PC-9 (cell line): ENCODE measurements at regions not wholly inside any gene's neighbourhood (a gene's known extent, or its start where the extent isn't known, plus 50 kb on each side); places are given as distances from the start of the nearest gene placed in this dataset.

Experiments
- BruUV-seq: library from RNA; stranded (reverse); fragments of 400-500 nt; replicated peaks from 2 replicates; lab custom pipeline; 2021; lab: Mats Ljungman, UMichigan
- CTCF ChIA-PET: fragments of 300-600 bp; sonication (Branson Sonifier 250); formaldehyde crosslinking; loops from one replicate; lab custom pipeline; 2022; ENCODE audit warnings: antibody characterized with exemption; lab: Charles Lee
- POLR2A ChIA-PET: fragments of 300-600 bp; sonication (Branson Sonifier 250); formaldehyde crosslinking; loops from one replicate; lab custom pipeline; 2022; ENCODE audit warnings: antibody characterized with exemption; ENCODE audit not compliant: unreplicated experiment; lab: Charles Lee
- DNase-seq, 2 experiments: peaks; one replicate each; pipeline versions ENCODE4 v3.0.0 to v3.0.0-alpha.2; 2015 to 2022; ENCODE audit warnings: mixed read lengths in 1 of 2
- H2AFZ ChIP-seq: fragments of 200-600 bp; sonication (generic); 2 replicates; pipeline ENCODE4 v1.8.1; 2017; ENCODE audit warnings: antibody characterized with exemption
- H3F3A ChIP-seq: fragments of 200-600 bp; sonication (generic); 2 replicates; pipeline ENCODE4 v1.8.1; 2017; ENCODE audit warnings: antibody characterized with exemption, mild to moderate bottlenecking, low read depth; ENCODE audit not compliant: insufficient read depth
- H3K27ac ChIP-seq: fragments of 200-600 bp; sonication (generic); 2 replicates; pipeline ENCODE4 v1.6.1; 2016; ENCODE audit warnings: mixed run types
- H3K27me3 ChIP-seq: fragments of 200-600 bp; sonication (generic); 2 replicates; pipeline ENCODE4 v1.6.1; 2016; ENCODE audit warnings: low read depth, mixed run types; ENCODE audit not compliant: insufficient read depth
- H3K36me3 ChIP-seq: fragments of 200-600 bp; sonication (generic); 2 replicates; pipeline ENCODE4 v1.6.1; 2016; ENCODE audit warnings: low read depth, mixed run types
- H3K4me1 ChIP-seq: fragments of 200-600 bp; sonication (generic); replicated peaks from 2 replicates; pipeline ENCODE4 v1.6.1; 2016; ENCODE audit warnings: mixed run types; ENCODE audit not compliant: insufficient read depth
- H3K4me2 ChIP-seq: fragments of 200-600 bp; sonication (generic); 2 replicates; pipeline ENCODE4 v1.6.1; 2017; ENCODE audit warnings: mixed run types
- H3K4me3 ChIP-seq: fragments of 200-600 bp; sonication (generic); 2 replicates; pipeline ENCODE4 v1.6.1; 2016; ENCODE audit warnings: mixed run types
- H3K79me2 ChIP-seq: fragments of 200-600 bp; sonication (generic); 2 replicates; pipeline ENCODE4 v1.6.1; 2017; ENCODE audit warnings: low read depth, mixed run types
- H3K9me2 ChIP-seq: fragments of 200-600 bp; sonication (generic); 2 replicates; pipeline ENCODE4 v1.8.1; 2017; ENCODE audit warnings: mild to moderate bottlenecking; ENCODE audit not compliant: insufficient read depth
- H3K9me3 ChIP-seq: fragments of 200-600 bp; sonication (generic); 2 replicates; pipeline ENCODE4 v1.8.1; 2016; ENCODE audit warnings: low read depth; ENCODE audit not compliant: insufficient read depth
- H4K20me1 ChIP-seq: fragments of 200-600 bp; sonication (generic); 2 replicates; pipeline ENCODE4 v1.8.1; 2017; ENCODE audit not compliant: insufficient read depth
- EZH2 ChIP-seq: fragments of 200-600 bp; sonication (generic); IDR thresholded peaks from 2 replicates; pipeline ENCODE4 v1.8.0; 2017; ENCODE audit warnings: antibody characterized with exemption, low read depth
- intact Hi-C: fragments of 100-400 bp; cut with micrococcal nuclease; formaldehyde crosslinking; loops from one replicate; pipeline ENCODE4 v1.10.0; 2022; ENCODE audit not compliant: unreplicated experiment
- TF ChIP-seq, protein P1 (sequence below): fragments of 200-600 bp; sonication (generic); conservative IDR thresholded peaks from 2 replicates; pipeline ENCODE4 v1.6.1; 2017; ENCODE audit warnings: mixed run types, antibody characterized with exemption, mild to moderate bottlenecking, moderate library complexity

DNA sequence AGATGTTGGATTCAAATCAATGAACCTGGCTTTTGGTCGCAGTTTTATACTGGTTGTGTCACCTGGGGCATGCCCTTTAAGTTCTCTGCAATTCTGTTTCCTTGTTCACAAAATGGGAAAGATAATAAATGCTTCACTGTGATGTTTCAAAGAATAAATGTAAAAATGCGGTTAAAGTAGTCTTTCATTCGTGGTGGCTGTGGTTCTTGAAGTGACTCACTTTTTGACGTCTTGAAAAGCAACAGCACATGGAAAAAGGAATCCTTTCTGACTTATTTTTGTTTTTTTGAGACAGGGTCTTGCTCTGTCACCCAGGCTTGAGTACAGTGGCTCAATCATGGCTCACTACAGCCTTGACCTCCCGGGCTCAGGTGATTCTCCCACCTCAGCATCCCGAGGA lies 88.4 kb upstream of the SLIT3 start:
- BruUV-seq = no TSS peak
- Histone ChIP-seq H3K27ac (no peak overlapping the region), H3K9me3 (0 out of 2 replicates have a peak, but pooled peaks cover 4% of the 10 kb centered on the region), H3K9me2 (no peaks in the 10 kb centered on the region), H4K20me1 (no peaks in the 10 kb centered on the region), H3K36me3 (no peaks in the 10 kb centered on the region), H3F3A (no peaks in the 10 kb centered on the region), H3K27me3 (no peaks in the 10 kb centered on the region), H3K4me3 (no peak overlapping the region), H3K79me2 (no peaks in the 10 kb centered on the region), H3K4me1 (no peaks in the 10 kb centered on the region), H2AFZ (no peak overlapping the region), H3K4me2 (no peak overlapping the region)
- intact Hi-C loops = no loop called here
- ChIA-PET CTCF (no interaction called here), POLR2A (no interaction called here)
- DNase-seq = no peak
- TF ChIP-seq EZH2 = no peak
- TF ChIP-seq, protein P1, sequence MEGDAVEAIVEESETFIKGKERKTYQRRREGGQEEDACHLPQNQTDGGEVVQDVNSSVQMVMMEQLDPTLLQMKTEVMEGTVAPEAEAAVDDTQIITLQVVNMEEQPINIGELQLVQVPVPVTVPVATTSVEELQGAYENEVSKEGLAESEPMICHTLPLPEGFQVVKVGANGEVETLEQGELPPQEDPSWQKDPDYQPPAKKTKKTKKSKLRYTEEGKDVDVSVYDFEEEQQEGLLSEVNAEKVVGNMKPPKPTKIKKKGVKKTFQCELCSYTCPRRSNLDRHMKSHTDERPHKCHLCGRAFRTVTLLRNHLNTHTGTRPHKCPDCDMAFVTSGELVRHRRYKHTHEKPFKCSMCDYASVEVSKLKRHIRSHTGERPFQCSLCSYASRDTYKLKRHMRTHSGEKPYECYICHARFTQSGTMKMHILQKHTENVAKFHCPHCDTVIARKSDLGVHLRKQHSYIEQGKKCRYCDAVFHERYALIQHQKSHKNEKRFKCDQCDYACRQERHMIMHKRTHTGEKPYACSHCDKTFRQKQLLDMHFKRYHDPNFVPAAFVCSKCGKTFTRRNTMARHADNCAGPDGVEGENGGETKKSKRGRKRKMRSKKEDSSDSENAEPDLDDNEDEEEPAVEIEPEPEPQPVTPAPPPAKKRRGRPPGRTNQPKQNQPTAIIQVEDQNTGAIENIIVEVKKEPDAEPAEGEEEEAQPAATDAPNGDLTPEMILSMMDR = no peak

DNA sequence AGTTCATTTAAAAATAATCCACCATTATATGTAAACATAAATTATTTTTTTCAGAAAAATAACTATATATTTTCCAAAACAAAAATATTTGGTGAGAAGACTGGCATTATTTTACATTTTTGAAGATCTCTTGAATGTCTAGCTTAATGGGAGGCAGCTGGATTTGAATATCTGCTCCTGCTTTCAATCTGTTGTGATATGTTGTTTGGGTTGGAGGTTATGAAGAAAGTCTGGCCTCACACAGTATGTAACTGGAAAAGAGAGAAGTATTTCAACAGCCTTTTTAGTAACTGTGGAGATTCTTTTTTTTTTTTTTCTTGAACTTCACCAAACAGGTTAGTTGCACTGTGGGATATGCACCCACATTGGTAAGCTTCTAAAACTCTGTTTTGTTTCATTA lies 84.7 kb upstream of the SLIT3 start:
- CTCF ChIA-PET = no interaction called here

DNA sequence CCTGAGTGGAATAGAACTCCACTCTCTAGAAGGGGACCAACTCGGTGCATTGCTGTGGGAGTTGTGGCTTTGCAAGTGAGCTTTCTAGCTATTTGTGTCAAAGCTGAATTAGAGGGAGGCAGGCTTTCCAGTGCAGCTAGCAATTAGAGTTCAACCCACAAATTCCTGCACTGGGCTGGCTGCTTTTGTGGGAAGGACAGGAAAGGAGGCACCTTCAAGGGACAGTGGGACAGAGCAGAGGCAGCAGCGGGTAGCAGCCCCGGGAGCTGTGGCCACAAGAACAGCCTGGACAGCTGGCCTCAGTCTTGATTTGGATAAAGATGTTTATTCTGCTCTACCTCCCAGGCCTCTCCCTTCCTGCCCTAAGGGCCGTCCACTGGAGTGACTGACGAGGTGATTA lies 83.7 kb upstream of the SLIT3 start:
- intact Hi-C loops = no loop called here
- POLR2A ChIA-PET = no interaction called here
- no peak for DNase-seq

More for the DNA sequence above, 84.7 kb upstream of the SLIT3 start:
- intact Hi-C loops = no loop called here
- no peaks in the 10 kb centered on the region for H3K36me3 ChIP-seq
- H3K27me3 ChIP-seq = no peaks in the 10 kb centered on the region
- no peaks in the 10 kb centered on the region for H3K4me1 ChIP-seq
- H4K20me1 ChIP-seq = no peaks in the 10 kb centered on the region
- DNase-seq = no peak
- H3K4me3 ChIP-seq = no peak overlapping the region
- no peak for TF ChIP-seq EZH2
- TF ChIP-seq, protein P1 = no peak
- H3K9me3 ChIP-seq = 0 out of 2 replicates have a peak, but pooled peaks cover 4% of the 10 kb centered on the region
- POLR2A ChIA-PET = no interaction called here
- H3K79me2 ChIP-seq = no peaks in the 10 kb centered on the region
- no peak overlapping the region for H2AFZ ChIP-seq
- H3K27ac ChIP-seq = no peak overlapping the region
- no peaks in the 10 kb centered on the region for H3F3A ChIP-seq
- H3K9me2 ChIP-seq = no peaks in the 10 kb centered on the region
- no TSS peak for BruUV-seq
- H3K4me2 ChIP-seq = no peak overlapping the region

More for the DNA sequence above, 83.7 kb upstream of the SLIT3 start:
- no peak for TF ChIP-seq EZH2
- TF ChIP-seq, protein P1 = no peak
- CTCF ChIA-PET = no interaction called here
- Histone ChIP-seq H2AFZ (no peak overlapping the region), H3K36me3 (no peaks in the 10 kb centered on the region), H3F3A (no peaks in the 10 kb centered on the region), H4K20me1 (no peaks in the 10 kb centered on the region), H3K79me2 (no peaks in the 10 kb centered on the region), H3K9me2 (no peaks in the 10 kb centered on the region), H3K4me2 (no peak overlapping the region), H3K9me3 (0 out of 2 replicates have a peak, but pooled peaks cover 4% of the 10 kb centered on the region), H3K4me1 (no peaks in the 10 kb centered on the region), H3K27ac (no peak overlapping the region), H3K4me3 (no peak overlapping the region), H3K27me3 (no peaks in the 10 kb centered on the region)
- no TSS peak for BruUV-seq
